Hepatocyte (in vitro differentiated cells): ENCODE measurements at regions not wholly inside any gene's neighbourhood (a gene's known extent, or its start where the extent isn't known, plus 50 kb on each side); places are given as distances from the start of the nearest gene placed in this dataset.

ENCODE experiments used
- DNase-seq: peaks from one replicate; pipeline ENCODE4 v3.0.0-alpha.2; 2016; ENCODE audit warnings: low spot score
- H2AFZ ChIP-seq: fragments of 200-600 bp; sonication (generic); 2 replicates; pipeline ENCODE4 v1.6.0; 2016; ENCODE audit warnings: antibody characterized with exemption, mild to moderate bottlenecking
- H3K27ac ChIP-seq: fragments of 200-600 bp; sonication (generic); 2 replicates; pipeline ENCODE4 v1.5.1; 2016; ENCODE audit warnings: mild to moderate bottlenecking
- H3K27me3 ChIP-seq: fragments of 200-600 bp; sonication (generic); 2 replicates; pipeline ENCODE4 v1.6.1; 2016
- H3K36me3 ChIP-seq: fragments of 200-600 bp; sonication (generic); replicated peaks from 2 replicates; pipeline ENCODE4 v1.5.1; 2016; ENCODE audit warnings: low read depth; ENCODE audit not compliant: insufficient read depth
- H3K4me1 ChIP-seq: fragments of 200-600 bp; sonication (generic); 2 replicates; pipeline ENCODE4 v1.5.1; 2016; ENCODE audit warnings: mild to moderate bottlenecking, moderate library complexity; ENCODE audit not compliant: insufficient read depth
- H3K4me2 ChIP-seq: fragments of 200-600 bp; sonication (generic); 2 replicates; pipeline ENCODE4 v1.6.0; 2016
- H3K4me3 ChIP-seq: fragments of 200-600 bp; sonication (generic); 2 replicates; pipeline ENCODE4 v1.5.1; 2016; ENCODE audit warnings: mild to moderate bottlenecking
- H3K79me2 ChIP-seq: fragments of 200-600 bp; sonication (generic); 2 replicates; pipeline ENCODE4 v1.6.0; 2017; ENCODE audit warnings: mild to moderate bottlenecking
- H3K9me2 ChIP-seq: fragments of 200-600 bp; sonication (generic); replicated peaks from 2 replicates; pipeline ENCODE4 v1.6.0; 2017; ENCODE audit warnings: mild to moderate bottlenecking; ENCODE audit not compliant: insufficient read depth
- H3K9me3 ChIP-seq: fragments of 200-600 bp; sonication (generic); 2 replicates; pipeline ENCODE4 v1.5.1; 2016; ENCODE audit warnings: low read depth, mild to moderate bottlenecking
- H4K20me1 ChIP-seq: fragments of 200-600 bp; sonication (generic); 2 replicates; pipeline ENCODE4 v1.6.0; 2016; ENCODE audit warnings: mild to moderate bottlenecking; ENCODE audit not compliant: insufficient read depth, poor library complexity, severe bottlenecking
- CTCF ChIP-seq: fragments of 200-600 bp; sonication (generic); IDR thresholded peaks from 2 replicates; pipeline ENCODE4 v1.5.1; 2016; ENCODE audit warnings: antibody characterized with exemption, mild to moderate bottlenecking; ENCODE audit not compliant: poor library complexity
- EZH2 ChIP-seq: fragments of 200-600 bp; sonication (generic); IDR thresholded peaks from 2 replicates; pipeline ENCODE4 v1.6.1; 2016; ENCODE audit warnings: antibody characterized with exemption, mild to moderate bottlenecking, borderline replicate concordance
- EZH2phosphoT487 ChIP-seq: fragments of 200-600 bp; sonication (generic); IDR thresholded peaks from one replicate; pipeline ENCODE4 v1.6.1; 2018; ENCODE audit warnings: antibody characterized with exemption, mild to moderate bottlenecking, low read depth, moderate library complexity; ENCODE audit not compliant: unreplicated experiment, severe bottlenecking
- WGBS: methylation state at CpG from one replicate; pipeline ENCODE4 v1.1.6; 2016; ENCODE audit warnings: low lambda C conversion rate; ENCODE audit errors: missing lambda C conversion rate; 5-methylcytosine and 5-hydroxymethylcytosine counted together

GRCh38 chr10:78348411-78349164, 314.9 kb downstream of the RPS24 start:
- Histone ChIP-seq H3K27me3 (no peaks in the 10 kb centered on the region), H3K9me3 (no peaks in the 10 kb centered on the region), H2AFZ (no peak overlapping the region), H3K9me2 (no peaks in the 10 kb centered on the region), H3K4me2 (no peak overlapping the region), H4K20me1 (no peaks in the 10 kb centered on the region), H3K4me3 (no peak overlapping the region), H3K4me1 (no peaks in the 10 kb centered on the region), H3K36me3 (no peaks in the 10 kb centered on the region), H3K27ac (no peak overlapping the region), H3K79me2 (no peaks in the 10 kb centered on the region)
- 83% methylated on average over 6 of the region's 6 CpGs for WGBS
- DNase-seq, result no peak
- TF ChIP-seq EZH2phosphoT487 (no peak), EZH2 (no peak), CTCF (no peak)

- Histone ChIP-seq H3K4me1 (no peaks in the 10 kb centered on the region), H2AFZ (no peak overlapping the region), H3K27me3 (no peaks in the 10 kb centered on the region), H3K9me2 (no peaks in the 10 kb centered on the region), H3K4me2 (no peak overlapping the region), H3K79me2 (no peaks in the 10 kb centered on the region), H3K9me3 (no peaks in the 10 kb centered on the region), H3K36me3 (no peaks in the 10 kb centered on the region), H3K27ac (no peak overlapping the region), H3K4me3 (no peak overlapping the region), H4K20me1 (no peaks in the 10 kb centered on the region)
- TF ChIP-seq CTCF, result no peak
- no peak for TF ChIP-seq EZH2
- TF ChIP-seq EZH2phosphoT487, result no peak
- DNase-seq, result no peak
- 98% methylated on average over 4 of the region's 4 CpGs for WGBS
Observed at GRCh38 chr10:78349165-78349516, 315.5 kb downstream of the RPS24 start.

- H3K79me2 ChIP-seq, result no peaks in the 10 kb centered on the region
- 100% methylated on average over 2 of the region's 2 CpGs for WGBS
- no peaks in the 10 kb centered on the region for H3K9me2 ChIP-seq
- no peak for TF ChIP-seq EZH2
- no peak for TF ChIP-seq CTCF
- TF ChIP-seq EZH2phosphoT487, result no peak
- H3K4me3 ChIP-seq, result no peak overlapping the region
- no peaks in the 10 kb centered on the region for H3K27me3 ChIP-seq
- H3K27ac ChIP-seq, result no peak overlapping the region
- H3K4me1 ChIP-seq, result no peaks in the 10 kb centered on the region
- H2AFZ ChIP-seq, result no peak overlapping the region
- H3K36me3 ChIP-seq, result no peaks in the 10 kb centered on the region
- H3K4me2 ChIP-seq, result no peak overlapping the region
- H3K9me3 ChIP-seq, result no peaks in the 10 kb centered on the region
- no peaks in the 10 kb centered on the region for H4K20me1 ChIP-seq
- DNase-seq, result no peak
Observed at GRCh38 chr10:78349911-78350663, 316.4 kb downstream of the RPS24 start.
